Endothelial cell (in vitro differentiated cells): ENCODE measurements at regions not wholly inside any gene's neighbourhood (a gene's known extent, or its start where the extent isn't known, plus 50 kb on each side); places are given as distances from the start of the nearest gene placed in this dataset.

Source experiments
- DNase-seq: peaks from one replicate; pipeline ENCODE4 v3.0.0; 2021; ENCODE audit warnings: low spot score
- H3K27ac Mint-ChIP-seq: one replicate; pipeline ENCODE4 v1.8.0; 2021; ENCODE audit warnings: mixed read lengths, inconsistent platforms; ENCODE audit not compliant: unreplicated experiment
- H3K27me3 Mint-ChIP-seq: one replicate; pipeline ENCODE4 v1.8.0; 2021; ENCODE audit warnings: mild to moderate bottlenecking, moderate library complexity, mixed read lengths, inconsistent platforms; ENCODE audit not compliant: unreplicated experiment
- H3K36me3 Mint-ChIP-seq: one replicate; pipeline ENCODE4 v1.8.0; 2021; ENCODE audit warnings: mild to moderate bottlenecking, low read depth, mixed read lengths, inconsistent platforms; ENCODE audit not compliant: unreplicated experiment
- H3K4me1 Mint-ChIP-seq: one replicate; pipeline ENCODE4 v1.8.0; 2021; ENCODE audit warnings: mild to moderate bottlenecking, mixed read lengths, inconsistent platforms; ENCODE audit not compliant: unreplicated experiment
- H3K4me3 Mint-ChIP-seq: one replicate; pipeline ENCODE4 v1.8.0; 2021; ENCODE audit warnings: mild to moderate bottlenecking, mixed read lengths, inconsistent platforms; ENCODE audit not compliant: unreplicated experiment
- H3K9me3 Mint-ChIP-seq: one replicate; pipeline ENCODE4 v1.8.0; 2021; ENCODE audit warnings: mixed read lengths, inconsistent platforms; ENCODE audit not compliant: unreplicated experiment
- CTCF ChIP-seq: fragments of 200-600 bp; sonication (generic); IDR thresholded peaks from one replicate; pipeline ENCODE4 v1.5.0; 2021; ENCODE audit warnings: antibody characterized with exemption; ENCODE audit not compliant: unreplicated experiment

GRCh38 chr12:91335699-91336098, 153.1 kb upstream of the DCN start:
- no peak for DNase-seq
- Mint-ChIP-seq H3K27me3 (no peaks in the 10 kb centered on the region), H3K27ac (no peak overlapping the region), H3K4me1 (no peaks in the 10 kb centered on the region), H3K9me3 (no peaks in the 10 kb centered on the region), H3K36me3 (no peaks in the 10 kb centered on the region), H3K4me3 (no peak overlapping the region)
- TF ChIP-seq CTCF = no peak

GRCh38 chr12:91333966-91334365, 151.3 kb upstream of the DCN start:
- Mint-ChIP-seq H3K4me1 (no peaks in the 10 kb centered on the region), H3K27ac (no peak overlapping the region), H3K4me3 (no peak overlapping the region), H3K9me3 (no peaks in the 10 kb centered on the region), H3K36me3 (no peaks in the 10 kb centered on the region), H3K27me3 (no peaks in the 10 kb centered on the region)
- no peak for DNase-seq
- TF ChIP-seq CTCF = no peak

GRCh38 chr12:91332302-91332701, 149.7 kb upstream of the DCN start:
- no peak for DNase-seq
- no peaks in the 10 kb centered on the region for H3K27me3 Mint-ChIP-seq
- H3K27ac Mint-ChIP-seq = no peak overlapping the region
- no peaks in the 10 kb centered on the region for H3K9me3 Mint-ChIP-seq
- no peaks in the 10 kb centered on the region for H3K4me1 Mint-ChIP-seq
- TF ChIP-seq CTCF = no peak
- no peaks in the 10 kb centered on the region for H3K36me3 Mint-ChIP-seq
- no peak overlapping the region for H3K4me3 Mint-ChIP-seq

GRCh38 chr12:91331371-91331770, 148.8 kb upstream of the DCN start:
- Mint-ChIP-seq H3K4me3 (no peak overlapping the region), H3K4me1 (no peaks in the 10 kb centered on the region), H3K27me3 (no peaks in the 10 kb centered on the region), H3K27ac (no peak overlapping the region), H3K9me3 (no peaks in the 10 kb centered on the region), H3K36me3 (no peaks in the 10 kb centered on the region)
- no peak for TF ChIP-seq CTCF
- no peak for DNase-seq

GRCh38 chr12:91328451-91328850, 145.8 kb upstream of the DCN start:
- Mint-ChIP-seq H3K36me3 (no peaks in the 10 kb centered on the region), H3K9me3 (no peaks in the 10 kb centered on the region), H3K27ac (no peak overlapping the region), H3K4me3 (no peak overlapping the region), H3K4me1 (no peaks in the 10 kb centered on the region), H3K27me3 (no peaks in the 10 kb centered on the region)
- no peak for DNase-seq
- no peak for TF ChIP-seq CTCF
